Tibial nerve (tissue), 4 donors: ENCODE measurements at regions not wholly inside any gene's neighbourhood (a gene's known extent, or its start where the extent isn't known, plus 50 kb on each side); places are given as distances from the start of the nearest gene placed in this dataset.

Experiments used
- EP300 ChIP-seq, 2 donors: sonication (generic); formaldehyde crosslinking; IDR thresholded peaks; one replicate each; pipeline ENCODE4 v1.6.1; 2017; ENCODE audit warnings: antibody characterized with exemption in 2 of 2, mild to moderate bottlenecking in 1 of 2
- POLR2A ChIP-seq, 2 donors: fragments of 450-650 bp; IDR thresholded peaks; one replicate each; pipeline ENCODE4 v1.6.1; 2017; ENCODE audit warnings: antibody characterized with exemption in 2 of 2, mild to moderate bottlenecking in 2 of 2, moderate library complexity in 2 of 2
- TF ChIP-seq, protein P1 (sequence below), 5 experiments: fragments of 200-600 bp in 3 of 5; fragments of 450-650 bp in 2 of 5; sonication (generic) in 3 of 5; IDR thresholded peaks; one replicate each; pipeline ENCODE4 v1.5.1; 2016 to 2019; ENCODE audit warnings: antibody characterized with exemption in 5 of 5, mild to moderate bottlenecking in 3 of 5, moderate library complexity in 2 of 5

- TF ChIP-seq, protein P1, sequence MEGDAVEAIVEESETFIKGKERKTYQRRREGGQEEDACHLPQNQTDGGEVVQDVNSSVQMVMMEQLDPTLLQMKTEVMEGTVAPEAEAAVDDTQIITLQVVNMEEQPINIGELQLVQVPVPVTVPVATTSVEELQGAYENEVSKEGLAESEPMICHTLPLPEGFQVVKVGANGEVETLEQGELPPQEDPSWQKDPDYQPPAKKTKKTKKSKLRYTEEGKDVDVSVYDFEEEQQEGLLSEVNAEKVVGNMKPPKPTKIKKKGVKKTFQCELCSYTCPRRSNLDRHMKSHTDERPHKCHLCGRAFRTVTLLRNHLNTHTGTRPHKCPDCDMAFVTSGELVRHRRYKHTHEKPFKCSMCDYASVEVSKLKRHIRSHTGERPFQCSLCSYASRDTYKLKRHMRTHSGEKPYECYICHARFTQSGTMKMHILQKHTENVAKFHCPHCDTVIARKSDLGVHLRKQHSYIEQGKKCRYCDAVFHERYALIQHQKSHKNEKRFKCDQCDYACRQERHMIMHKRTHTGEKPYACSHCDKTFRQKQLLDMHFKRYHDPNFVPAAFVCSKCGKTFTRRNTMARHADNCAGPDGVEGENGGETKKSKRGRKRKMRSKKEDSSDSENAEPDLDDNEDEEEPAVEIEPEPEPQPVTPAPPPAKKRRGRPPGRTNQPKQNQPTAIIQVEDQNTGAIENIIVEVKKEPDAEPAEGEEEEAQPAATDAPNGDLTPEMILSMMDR (IDR thresholded peaks at IDR 0.05), result no peak
- TF ChIP-seq POLR2A (IDR thresholded peaks at IDR 0.05), result no peak
- no peak for TF ChIP-seq EP300 (IDR thresholded peaks at IDR 0.05)
Observed at GRCh38 chr5:168202996-168203395, 88.4 kb upstream of the WWC1 start.
